Neuronal stem cell (in vitro differentiated cells): ENCODE measurements at regions not wholly inside any gene's neighbourhood (a gene's known extent, or its start where the extent isn't known, plus 50 kb on each side); places are given as distances from the start of the nearest gene placed in this dataset.

Source experiments
- DNase-seq: peaks from one replicate; pipeline ENCODE4 v3.0.0-alpha.2; 2013; ENCODE audit warnings: low spot score
- H2AFZ ChIP-seq: one replicate; pipeline ENCODE4 v1.6.1; 2013; ENCODE audit warnings: mild to moderate bottlenecking, low read length, inconsistent platforms
- H2AK5ac ChIP-seq: 2 replicates; pipeline ENCODE4 v1.6.1; 2013; ENCODE audit warnings: low read depth, mild to moderate bottlenecking, inconsistent platforms, low read length, moderate library complexity, mixed read lengths
- H2BK120ac ChIP-seq: 2 replicates; pipeline ENCODE4 v1.6.1; 2013; ENCODE audit warnings: low read depth, mild to moderate bottlenecking, inconsistent platforms, low read length, moderate library complexity, mixed read lengths
- H2BK12ac ChIP-seq: one replicate; pipeline ENCODE4 v1.6.1; 2013; ENCODE audit warnings: low read length, inconsistent platforms
- H2BK15ac ChIP-seq: 2 replicates; pipeline ENCODE4 v1.6.1; 2013; ENCODE audit warnings: mild to moderate bottlenecking, low read length, inconsistent platforms, mixed read lengths
- H2BK5ac ChIP-seq: one replicate; pipeline ENCODE4 v1.6.1; 2013; ENCODE audit warnings: inconsistent platforms, mild to moderate bottlenecking, low read length, moderate library complexity
- H3K14ac ChIP-seq: one replicate; pipeline ENCODE4 v1.6.1; 2013; ENCODE audit warnings: low read length, inconsistent platforms
- H3K18ac ChIP-seq: 2 replicates; pipeline ENCODE4 v1.6.1; 2013; ENCODE audit warnings: low read length, inconsistent platforms
- H3K23ac ChIP-seq: 2 replicates; pipeline ENCODE4 v1.6.1; 2013; ENCODE audit warnings: low read depth, mild to moderate bottlenecking, mixed read lengths, low read length, inconsistent platforms; ENCODE audit not compliant: poor library complexity
- H3K27ac ChIP-seq: replicated peaks from 3 replicates; pipeline ENCODE4 v1.5.1; 2013; ENCODE audit warnings: low read length, inconsistent platforms
- H3K27me3 ChIP-seq, 3 experiments: 2 replicates each; pipeline ENCODE4 v1.6.1; 2013; ENCODE audit warnings: low read length in 3 of 3, mild to moderate bottlenecking in 2 of 3, inconsistent platforms in 1 of 3, low read depth in 1 of 3, mixed read lengths in 1 of 3, moderate library complexity in 1 of 3; ENCODE audit not compliant: control insufficient read depth in 3 of 3, insufficient read depth in 3 of 3
- H3K36me3 ChIP-seq, 2 donors: replicated peaks in 1 of 2; 2 replicates each; pipeline ENCODE4 v1.6.1; 2013; ENCODE audit warnings: low read length in 2 of 2; ENCODE audit not compliant: control insufficient read depth in 2 of 2, insufficient read depth in 2 of 2
- H3K4ac ChIP-seq: 2 replicates; pipeline ENCODE4 v1.6.1; 2013; ENCODE audit warnings: inconsistent platforms, mild to moderate bottlenecking, low read length, moderate library complexity
- H3K4me1 ChIP-seq, 2 donors: 1 replicate in 1 of 2; 2 replicates in 1 of 2; pipeline ENCODE4 v1.6.1; 2013; ENCODE audit warnings: low read length in 2 of 2, low read depth in 1 of 2; ENCODE audit not compliant: control insufficient read depth in 2 of 2, insufficient read depth in 1 of 2
- H3K4me2 ChIP-seq: one replicate; pipeline ENCODE4 v1.6.1; 2013; ENCODE audit warnings: mild to moderate bottlenecking, low read length, inconsistent platforms; ENCODE audit not compliant: insufficient read depth, poor library complexity, severe bottlenecking
- H3K4me3 ChIP-seq, 2 donors: 2 replicates each; pipeline ENCODE4 v1.5.1; 2013; ENCODE audit warnings: low read length in 2 of 2, mild to moderate bottlenecking in 2 of 2, inconsistent platforms in 1 of 2, moderate library complexity in 1 of 2
- H3K79me1 ChIP-seq: one replicate; pipeline ENCODE4 v1.6.1; 2013; ENCODE audit warnings: low read depth, mild to moderate bottlenecking, inconsistent platforms, low read length, moderate library complexity
- H3K9ac ChIP-seq: one replicate; pipeline ENCODE4 v1.6.1; 2013; ENCODE audit warnings: mild to moderate bottlenecking, low read depth, low read length, inconsistent platforms; ENCODE audit not compliant: poor library complexity
- H3K9me3 ChIP-seq, 2 donors: replicated peaks in 1 of 2; 2 replicates each; pipeline versions ENCODE3 to v1.6.1; 2013; ENCODE audit warnings: low read length in 2 of 2, mild to moderate bottlenecking in 2 of 2, inconsistent platforms in 1 of 2, low read depth in 1 of 2, mixed read lengths in 1 of 2, moderate library complexity in 1 of 2; ENCODE audit not compliant: control insufficient read depth in 2 of 2, insufficient read depth in 1 of 2
- H4K8ac ChIP-seq: one replicate; pipeline ENCODE4 v1.6.1; 2013; ENCODE audit warnings: low read depth, mild to moderate bottlenecking, inconsistent platforms, low read length, moderate library complexity
- H4K91ac ChIP-seq: one replicate; pipeline ENCODE4 v1.6.1; 2013; ENCODE audit warnings: low read length, low read depth, mild to moderate bottlenecking, inconsistent platforms; ENCODE audit not compliant: poor library complexity
- whole genome bisulfite sequencing, 2 donors: extraction: QIAGEN DNeasy Blood & Tissue Kit; methylation state at CpG; one replicate each; pipeline ENCODE4 v1.1.7; 2013; ENCODE audit warnings: missing lambda C conversion rate in 2 of 2, mixed read lengths in 1 of 2; ENCODE audit not compliant: insufficient read length in 2 of 2, insufficient replicate concordance in 1 of 2; ENCODE audit errors: extremely low coverage in 2 of 2; 5-methylcytosine and 5-hydroxymethylcytosine counted together

GRCh38 chr1:30283199-30283962, 440.0 kb downstream of the MATN1 start:
- Histone ChIP-seq H3K4ac (no peak overlapping the region), H2AK5ac (peak overlapping the region; percentile 92), H3K4me3 (no peak overlapping the region), H4K91ac (no peak overlapping the region), H3K36me3 (no peaks in the 10 kb centered on the region), H3K27ac (no peak overlapping the region), H2BK120ac (no peak overlapping the region), H3K9me3 (peaks cover 0 to 2% of the 10 kb centered on the region in 2 donors), H3K4me1 (peaks cover 0 to 2% of the 10 kb centered on the region in 2 donors), H2BK12ac (no peak overlapping the region), H3K79me1 (no peaks in the 10 kb centered on the region), H3K18ac (peak overlapping the region; percentile 77), H3K4me2 (no peak overlapping the region), H4K8ac (no peak overlapping the region), H2AFZ (no peak overlapping the region), H3K23ac (no peak overlapping the region), H3K27me3 (no peaks in the 10 kb centered on the region), H3K9ac (no peak overlapping the region), H2BK5ac (peak overlapping the region; percentile 32), H3K14ac (no peak overlapping the region), H2BK15ac (no peak overlapping the region)
- no peak for DNase-seq
- WGBS, 2 donors = no CpG with 5 or more reads among the region's 8 CpGs

GRCh38 chr1:30280572-30280971, 442.8 kb downstream of the MATN1 start:
- H2AFZ ChIP-seq = no peak overlapping the region
- no peaks in the 10 kb centered on the region for H3K36me3 ChIP-seq
- no peak overlapping the region for H2AK5ac ChIP-seq
- H2BK12ac ChIP-seq = no peak overlapping the region
- H2BK15ac ChIP-seq = no peak overlapping the region
- no peak overlapping the region for H3K14ac ChIP-seq
- H4K8ac ChIP-seq = no peak overlapping the region
- H3K27me3 ChIP-seq = no peaks in the 10 kb centered on the region
- H3K4ac ChIP-seq = no peak overlapping the region
- H3K79me1 ChIP-seq = no peaks in the 10 kb centered on the region
- H3K4me2 ChIP-seq = no peak overlapping the region
- H3K9ac ChIP-seq = no peak overlapping the region
- H4K91ac ChIP-seq = no peak overlapping the region
- H3K27ac ChIP-seq = no peak overlapping the region
- no peak overlapping the region for H2BK5ac ChIP-seq
- DNase-seq = no peak
- no peak overlapping the region for H3K23ac ChIP-seq
- no CpG with 5 or more reads among the region's 2 CpGs for WGBS, 2 donors
- H3K9me3 ChIP-seq = peaks cover 0 to 2% of the 10 kb centered on the region in 2 donors
- H3K4me1 ChIP-seq = peaks cover 0 to 4% of the 10 kb centered on the region in 2 donors
- no peak overlapping the region for H3K18ac ChIP-seq
- no peak overlapping the region for H2BK120ac ChIP-seq
- H3K4me3 ChIP-seq = no peak overlapping the region

GRCh38 chr1:30277911-30278310, 445.5 kb downstream of the MATN1 start:
- Histone ChIP-seq H3K9ac (no peak overlapping the region), H3K18ac (no peak overlapping the region), H3K4me1 (peaks cover 0 to 4% of the 10 kb centered on the region in 2 donors), H2AK5ac (no peak overlapping the region), H3K4me2 (no peak overlapping the region), H3K27ac (no peak overlapping the region), H4K8ac (no peak overlapping the region), H3K36me3 (no peaks in the 10 kb centered on the region), H2BK12ac (no peak overlapping the region), H3K9me3 (peaks cover 0 to 2% of the 10 kb centered on the region in 2 donors), H4K91ac (no peak overlapping the region), H3K4ac (no peak overlapping the region), H3K27me3 (no peaks in the 10 kb centered on the region), H2BK5ac (no peak overlapping the region), H2BK120ac (no peak overlapping the region), H3K79me1 (no peaks in the 10 kb centered on the region), H3K23ac (no peak overlapping the region), H2AFZ (no peak overlapping the region), H3K4me3 (no peak overlapping the region), H2BK15ac (no peak overlapping the region), H3K14ac (no peak overlapping the region)
- WGBS, 2 donors = no CpG with 5 or more reads among the region's 6 CpGs
- DNase-seq = no peak

GRCh38 chr1:30277415-30277814, 446.0 kb downstream of the MATN1 start:
- H2AFZ ChIP-seq = no peak overlapping the region
- no peak overlapping the region for H3K23ac ChIP-seq
- H3K4me2 ChIP-seq = no peak overlapping the region
- no peak overlapping the region for H2BK5ac ChIP-seq
- no peaks in the 10 kb centered on the region for H3K27me3 ChIP-seq
- no peak overlapping the region for H3K4ac ChIP-seq
- no peak overlapping the region for H2AK5ac ChIP-seq
- no peaks in the 10 kb centered on the region for H3K36me3 ChIP-seq
- H3K9ac ChIP-seq = no peak overlapping the region
- no peak overlapping the region for H3K27ac ChIP-seq
- no peaks in the 10 kb centered on the region for H3K79me1 ChIP-seq
- no peak overlapping the region for H4K8ac ChIP-seq
- H3K14ac ChIP-seq = no peak overlapping the region
- no peak overlapping the region for H3K18ac ChIP-seq
- H4K91ac ChIP-seq = no peak overlapping the region
- H3K9me3 ChIP-seq = peaks cover 0 to 2% of the 10 kb centered on the region in 2 donors
- peaks cover 0 to 5% of the 10 kb centered on the region in 2 donors for H3K4me1 ChIP-seq
- H3K4me3 ChIP-seq = no peak overlapping the region
- no peak for DNase-seq
- no peak overlapping the region for H2BK15ac ChIP-seq
- WGBS, 2 donors = no CpG with 5 or more reads among the region's 1 CpG
- no peak overlapping the region for H2BK12ac ChIP-seq
- H2BK120ac ChIP-seq = no peak overlapping the region
